CD4-positive, alpha-beta T cell (primary cell): ENCODE measurements at regions not wholly inside any gene's neighbourhood (a gene's known extent, or its start where the extent isn't known, plus 50 kb on each side); places are given as distances from the start of the nearest gene placed in this dataset.

ENCODE experiments used
- ATAC-seq: fragments of 200-7000 bp; cut with Tn5 transposase; one replicate; pipeline ENCODE4 v1.10.0; 2022; ENCODE audit warnings: mild to moderate bottlenecking; ENCODE audit not compliant: poor library complexity
- CTCF ChIA-PET: fragments of 350-600 bp; sonication (Branson Sonifier 250); formaldehyde crosslinking; loops from one replicate; lab custom pipeline; 2021; ENCODE audit warnings: antibody characterized with exemption, inconsistent platforms; lab: Charles Lee
- POLR2A ChIA-PET: fragments of 350-600 bp; sonication (Branson Sonifier 250); formaldehyde crosslinking; loops from one replicate; lab custom pipeline; 2021; ENCODE audit warnings: antibody characterized with exemption, inconsistent platforms; lab: Charles Lee
- DNase-seq, 14 experiments: peaks; one replicate each; pipeline ENCODE4 v3.0.0-alpha.2; 2013 to 2020; ENCODE audit warnings: mixed read lengths in 2 of 14
- H3K27ac ChIP-seq, 2 donors: one replicate each; pipeline versions ENCODE4 v1.5.1 to v1.7.0; 2013; ENCODE audit warnings: low read length in 2 of 2, low read depth in 1 of 2, mild to moderate bottlenecking in 1 of 2
- H3K27me3 ChIP-seq, 2 experiments: 1 replicate in 1 of 2; 2 replicates in 1 of 2; pipeline versions ENCODE4 v1.6.1 to v1.7.0; 2013; ENCODE audit warnings: low read length in 2 of 2, control low read depth in 1 of 2, mild to moderate bottlenecking in 1 of 2, moderate library complexity in 1 of 2; ENCODE audit not compliant: insufficient read depth in 2 of 2, control insufficient read depth in 1 of 2
- H3K36me3 ChIP-seq: one replicate; pipeline ENCODE4 v1.6.1; 2013; ENCODE audit warnings: low read length, control low read depth; ENCODE audit not compliant: insufficient read depth
- H3K4me1 ChIP-seq: one replicate; pipeline ENCODE4 v1.6.1; 2013; ENCODE audit warnings: low read length, control low read depth; ENCODE audit not compliant: insufficient read depth
- H3K4me3 ChIP-seq: one replicate; pipeline ENCODE4 v1.5.1; 2013; ENCODE audit warnings: mild to moderate bottlenecking, low read length, moderate library complexity
- H3K9me3 ChIP-seq, 2 experiments: 1 replicate in 1 of 2; 2 replicates in 1 of 2; pipeline versions ENCODE4 v1.6.1 to v1.7.0; 2013; ENCODE audit warnings: low read length in 2 of 2, mild to moderate bottlenecking in 2 of 2, control low read depth in 1 of 2, moderate library complexity in 1 of 2; ENCODE audit not compliant: control insufficient read depth in 1 of 2, insufficient read depth in 1 of 2
- H3K27ac Mint-ChIP-seq: one replicate; pipeline ENCODE4 v1.8.0; 2020; ENCODE audit warnings: mixed read lengths
- H3K27me3 Mint-ChIP-seq: one replicate; pipeline ENCODE4 v1.8.0; 2021; ENCODE audit warnings: mixed read lengths
- H3K36me3 Mint-ChIP-seq: one replicate; pipeline ENCODE4 v1.8.0; 2021; ENCODE audit warnings: low read depth, mixed read lengths
- H3K4me1 Mint-ChIP-seq: one replicate; pipeline ENCODE4 v1.8.0; 2021; ENCODE audit warnings: low read depth, mixed read lengths
- H3K4me3 Mint-ChIP-seq: one replicate; pipeline ENCODE4 v1.8.0; 2020; ENCODE audit warnings: mild to moderate bottlenecking, mixed read lengths
- H3K9me3 Mint-ChIP-seq: one replicate; pipeline ENCODE4 v1.8.0; 2020; ENCODE audit warnings: mixed read lengths
- intact Hi-C, 2 experiments: fragments of 100-400 bp; cut with DNase I in 1 of 2; cut with micrococcal nuclease in 1 of 2; formaldehyde crosslinking; loops; one replicate each; pipeline versions ENCODE4 v1.15.1 to v1.9.0; 2023 to 2025; cut with DNase I, micrococcal nuclease
- TF ChIP-seq, protein P1 (sequence below): fragments of 200-600 bp; IDR thresholded peaks from one replicate; pipeline ENCODE4 v1.8.0; 2022; ENCODE audit warnings: antibody characterized with exemption, mild to moderate bottlenecking

DNA sequence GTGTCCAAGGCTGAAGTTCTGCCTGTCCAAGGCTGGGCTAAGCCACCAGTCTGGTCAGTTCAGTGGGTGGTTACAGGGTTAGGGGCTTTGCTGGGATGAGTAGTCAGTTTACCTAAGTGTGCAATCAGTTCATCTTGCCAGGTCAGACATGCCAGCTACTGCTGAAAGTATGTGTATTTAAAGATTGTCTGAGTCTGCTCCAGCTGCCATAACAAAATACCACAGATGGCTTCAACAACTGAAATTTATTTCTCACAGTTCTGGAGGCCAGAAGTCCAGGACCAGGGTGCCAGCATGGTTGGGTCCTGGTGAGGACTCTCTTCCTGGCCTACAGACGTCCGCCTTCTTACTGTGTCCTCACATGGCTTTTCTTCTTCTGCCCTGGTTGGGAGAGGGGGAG, 52.4 kb upstream of the TNS3 start:
- Histone ChIP-seq H3K9me3 (peaks cover 0 to 10% of the 10 kb centered on the region in 2 experiments), H3K36me3 (no peaks in the 10 kb centered on the region), H3K27me3 (no peaks in the 10 kb centered on the region), H3K27ac (no peak overlapping the region), H3K4me1 (no peaks in the 10 kb centered on the region), H3K4me3 (no peak overlapping the region)
- no peak for ATAC-seq
- ChIA-PET CTCF (no interaction called here), POLR2A (no interaction called here)
- DNase-seq: no peak
- intact Hi-C loops: no loop called here
- H3K9me3 Mint-ChIP-seq: no peaks in the 10 kb centered on the region
- H3K4me3 Mint-ChIP-seq: no peak overlapping the region
- no peaks in the 10 kb centered on the region for H3K4me1 Mint-ChIP-seq
- H3K36me3 Mint-ChIP-seq: no peaks in the 10 kb centered on the region
- TF ChIP-seq, protein P1, sequence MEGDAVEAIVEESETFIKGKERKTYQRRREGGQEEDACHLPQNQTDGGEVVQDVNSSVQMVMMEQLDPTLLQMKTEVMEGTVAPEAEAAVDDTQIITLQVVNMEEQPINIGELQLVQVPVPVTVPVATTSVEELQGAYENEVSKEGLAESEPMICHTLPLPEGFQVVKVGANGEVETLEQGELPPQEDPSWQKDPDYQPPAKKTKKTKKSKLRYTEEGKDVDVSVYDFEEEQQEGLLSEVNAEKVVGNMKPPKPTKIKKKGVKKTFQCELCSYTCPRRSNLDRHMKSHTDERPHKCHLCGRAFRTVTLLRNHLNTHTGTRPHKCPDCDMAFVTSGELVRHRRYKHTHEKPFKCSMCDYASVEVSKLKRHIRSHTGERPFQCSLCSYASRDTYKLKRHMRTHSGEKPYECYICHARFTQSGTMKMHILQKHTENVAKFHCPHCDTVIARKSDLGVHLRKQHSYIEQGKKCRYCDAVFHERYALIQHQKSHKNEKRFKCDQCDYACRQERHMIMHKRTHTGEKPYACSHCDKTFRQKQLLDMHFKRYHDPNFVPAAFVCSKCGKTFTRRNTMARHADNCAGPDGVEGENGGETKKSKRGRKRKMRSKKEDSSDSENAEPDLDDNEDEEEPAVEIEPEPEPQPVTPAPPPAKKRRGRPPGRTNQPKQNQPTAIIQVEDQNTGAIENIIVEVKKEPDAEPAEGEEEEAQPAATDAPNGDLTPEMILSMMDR: no peak
- H3K27me3 Mint-ChIP-seq: no peaks in the 10 kb centered on the region
- no peak overlapping the region for H3K27ac Mint-ChIP-seq

DNA sequence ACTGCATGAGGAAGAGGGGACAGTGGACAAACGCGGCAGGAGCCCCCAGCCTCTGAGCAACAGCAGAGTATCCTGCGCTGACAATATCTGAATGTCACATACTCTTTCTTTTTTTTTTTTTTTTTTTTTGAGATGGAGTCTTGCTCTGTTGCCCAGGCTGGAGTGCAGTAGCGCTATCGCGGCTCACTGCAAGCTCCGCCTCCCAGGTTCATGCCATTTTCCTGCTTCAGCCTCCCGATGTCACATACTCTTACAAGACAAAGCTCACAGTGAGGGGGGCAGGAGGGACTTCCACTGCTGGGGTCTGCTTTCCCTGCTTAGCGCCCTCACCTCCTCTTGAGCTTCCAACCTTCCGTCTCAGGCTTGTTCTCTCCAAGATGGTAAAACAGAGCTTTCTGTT, 51.2 kb upstream of the TNS3 start:
- H3K9me3 ChIP-seq: peaks cover 0 to 10% of the 10 kb centered on the region in 2 experiments
- CTCF ChIA-PET: no interaction called here
- H3K27ac Mint-ChIP-seq: no peak overlapping the region
- no peaks in the 10 kb centered on the region for H3K9me3 Mint-ChIP-seq
- no peaks in the 10 kb centered on the region for H3K27me3 Mint-ChIP-seq
- intact Hi-C loops: no loop called here
- H3K36me3 ChIP-seq: no peaks in the 10 kb centered on the region
- DNase-seq (no peak), ATAC-seq (no peak)
- H3K36me3 Mint-ChIP-seq: no peaks in the 10 kb centered on the region
- H3K4me3 ChIP-seq: no peak overlapping the region
- TF ChIP-seq, protein P1: no peak
- H3K4me1 Mint-ChIP-seq: no peaks in the 10 kb centered on the region
- no peaks in the 10 kb centered on the region for H3K27me3 ChIP-seq
- POLR2A ChIA-PET: no interaction called here
- no peak overlapping the region for H3K4me3 Mint-ChIP-seq
- no peaks in the 10 kb centered on the region for H3K4me1 ChIP-seq
- no peak overlapping the region for H3K27ac ChIP-seq
